Neural crest cell (in vitro differentiated cells): ENCODE measurements at regions not wholly inside any gene's neighbourhood (a gene's known extent, or its start where the extent isn't known, plus 50 kb on each side); places are given as distances from the start of the nearest gene placed in this dataset.

ENCODE experiments used
- DNase-seq: peaks from one replicate; pipeline ENCODE4 v3.0.0; 2021; ENCODE audit warnings: low read depth, mixed read lengths, low spot score
- H3K27ac Mint-ChIP-seq: one replicate; pipeline ENCODE4 v1.8.0; 2021; ENCODE audit warnings: mild to moderate bottlenecking, mixed read lengths; ENCODE audit not compliant: unreplicated experiment
- H3K27me3 Mint-ChIP-seq: 2 replicates; pipeline ENCODE4 v1.8.0; 2021; ENCODE audit warnings: low read depth, mild to moderate bottlenecking, mixed read lengths
- H3K36me3 Mint-ChIP-seq: 2 replicates; pipeline ENCODE4 v1.8.0; 2021; ENCODE audit warnings: low read depth, mild to moderate bottlenecking, mixed read lengths
- H3K4me1 Mint-ChIP-seq: 2 replicates; pipeline ENCODE4 v1.8.0; 2021; ENCODE audit warnings: mixed read lengths
- H3K4me3 Mint-ChIP-seq: one replicate; pipeline ENCODE4 v1.8.0; 2021; ENCODE audit warnings: mild to moderate bottlenecking, mixed read lengths
- H3K9me3 Mint-ChIP-seq: 2 replicates; pipeline ENCODE4 v1.8.0; 2021; ENCODE audit warnings: mixed read lengths
- CTCF ChIP-seq: fragments of 200-600 bp; sonication (generic); conservative IDR thresholded peaks from 2 replicates; pipeline ENCODE4 v1.5.0; 2021; ENCODE audit warnings: antibody characterized with exemption, mild to moderate bottlenecking

GRCh38 chr5:144060598-144060997 is 109.9 kb downstream of the YIPF5 start:
- H3K27me3 Mint-ChIP-seq, result no peaks in the 10 kb centered on the region

GRCh38 chr5:144065786-144066185 is 104.7 kb downstream of the YIPF5 start:
- Mint-ChIP-seq H3K9me3 (peaks cover under 1% of the 10 kb centered on the region), H3K4me3 (no peak overlapping the region)
- no peak for TF ChIP-seq CTCF

More at GRCh38 chr5:144060598-144060997, 109.9 kb downstream of the YIPF5 start:
- Mint-ChIP-seq H3K27ac (no peak overlapping the region), H3K4me3 (no peak overlapping the region), H3K4me1 (no peaks in the 10 kb centered on the region), H3K9me3 (peaks cover 17% of the 10 kb centered on the region), H3K36me3 (peaks cover 9% of the 10 kb centered on the region)
- DNase-seq, result no peak
- no peak for TF ChIP-seq CTCF

GRCh38 chr5:144072518-144072927 is 97.9 kb downstream of the YIPF5 start:
- no peaks in the 10 kb centered on the region for H3K27me3 Mint-ChIP-seq
- H3K4me1 Mint-ChIP-seq, result peaks cover 4% of the 10 kb centered on the region
- H3K4me3 Mint-ChIP-seq, result no peak overlapping the region
- no peak overlapping the region for H3K27ac Mint-ChIP-seq
- TF ChIP-seq CTCF, result no peak
- H3K36me3 Mint-ChIP-seq, result no peaks in the 10 kb centered on the region
- H3K9me3 Mint-ChIP-seq, result peaks cover 7% of the 10 kb centered on the region
- no peak for DNase-seq

More at GRCh38 chr5:144065786-144066185, 104.7 kb downstream of the YIPF5 start:
- DNase-seq, result no peak
- no peak overlapping the region for H3K27ac Mint-ChIP-seq
- H3K36me3 Mint-ChIP-seq, result peaks cover under 1% of the 10 kb centered on the region
- no peaks in the 10 kb centered on the region for H3K4me1 Mint-ChIP-seq
- H3K27me3 Mint-ChIP-seq, result no peaks in the 10 kb centered on the region

- Mint-ChIP-seq H3K9me3 (peaks cover 20% of the 10 kb centered on the region), H3K36me3 (peaks cover 3% of the 10 kb centered on the region), H3K4me1 (peaks cover 4% of the 10 kb centered on the region), H3K27ac (no peak overlapping the region), H3K27me3 (no peaks in the 10 kb centered on the region), H3K4me3 (no peak overlapping the region)
- TF ChIP-seq CTCF, result no peak
- no peak for DNase-seq
These were observed 93.9 kb downstream of the YIPF5 start for GRCh38 chr5:144076521-144077083.

- no peak for DNase-seq
- Mint-ChIP-seq H3K36me3 (peaks cover 2% of the 10 kb centered on the region), H3K27me3 (no peaks in the 10 kb centered on the region), H3K4me3 (no peak overlapping the region), H3K4me1 (no peaks in the 10 kb centered on the region), H3K27ac (no peak overlapping the region), H3K9me3 (peaks cover 16% of the 10 kb centered on the region)
- TF ChIP-seq CTCF, result no peak
These were observed 87.3 kb downstream of the YIPF5 start for GRCh38 chr5:144083185-144083584.
